ENCODE measurements at regions not wholly inside any gene's neighbourhood (a gene's known extent, or its start where the extent isn't known, plus 50 kb on each side); places are given as distances from the start of the nearest gene placed in this dataset.

DNA sequence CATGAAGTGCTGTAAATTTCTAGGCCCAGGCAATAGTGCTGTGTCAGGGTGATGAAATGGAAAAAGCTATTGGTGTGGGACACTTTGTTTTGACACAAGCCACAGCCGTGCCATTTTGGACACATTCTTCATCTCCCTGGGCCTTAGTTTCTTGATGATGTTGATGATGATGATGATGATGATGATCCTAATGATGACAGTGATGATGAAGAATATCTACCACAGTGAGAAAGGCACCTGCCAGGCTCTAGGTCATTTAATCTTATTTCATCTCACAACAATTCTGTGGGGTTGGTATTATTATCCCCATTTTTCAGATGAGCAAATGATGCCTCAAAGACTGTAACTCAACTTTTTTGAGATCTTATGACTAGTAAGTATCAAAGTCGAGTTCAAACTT, 102.2 kb upstream of the STC2 start:
- Mint-ChIP-seq H3K36me3 (ENCODE audit: low read depth, unreplicated experiment) (no peaks in the 10 kb centered on the region), H3K9me3 (ENCODE audit: unreplicated experiment) (no peaks in the 10 kb centered on the region), H3K4me3 (ENCODE audit: unreplicated experiment) (no peak overlapping the region), H3K4me1 (ENCODE audit: unreplicated experiment) (no peaks in the 10 kb centered on the region), H3K27ac (ENCODE audit: unreplicated experiment) (no peak overlapping the region), H3K27me3 (ENCODE audit: unreplicated experiment) (no peaks in the 10 kb centered on the region)
- no peak for DNase-seq (ENCODE audit: low spot score)
- TF ChIP-seq, protein P1, sequence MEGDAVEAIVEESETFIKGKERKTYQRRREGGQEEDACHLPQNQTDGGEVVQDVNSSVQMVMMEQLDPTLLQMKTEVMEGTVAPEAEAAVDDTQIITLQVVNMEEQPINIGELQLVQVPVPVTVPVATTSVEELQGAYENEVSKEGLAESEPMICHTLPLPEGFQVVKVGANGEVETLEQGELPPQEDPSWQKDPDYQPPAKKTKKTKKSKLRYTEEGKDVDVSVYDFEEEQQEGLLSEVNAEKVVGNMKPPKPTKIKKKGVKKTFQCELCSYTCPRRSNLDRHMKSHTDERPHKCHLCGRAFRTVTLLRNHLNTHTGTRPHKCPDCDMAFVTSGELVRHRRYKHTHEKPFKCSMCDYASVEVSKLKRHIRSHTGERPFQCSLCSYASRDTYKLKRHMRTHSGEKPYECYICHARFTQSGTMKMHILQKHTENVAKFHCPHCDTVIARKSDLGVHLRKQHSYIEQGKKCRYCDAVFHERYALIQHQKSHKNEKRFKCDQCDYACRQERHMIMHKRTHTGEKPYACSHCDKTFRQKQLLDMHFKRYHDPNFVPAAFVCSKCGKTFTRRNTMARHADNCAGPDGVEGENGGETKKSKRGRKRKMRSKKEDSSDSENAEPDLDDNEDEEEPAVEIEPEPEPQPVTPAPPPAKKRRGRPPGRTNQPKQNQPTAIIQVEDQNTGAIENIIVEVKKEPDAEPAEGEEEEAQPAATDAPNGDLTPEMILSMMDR (IDR thresholded peaks at IDR 0.05; ENCODE audit: unreplicated experiment), result no peak

DNA sequence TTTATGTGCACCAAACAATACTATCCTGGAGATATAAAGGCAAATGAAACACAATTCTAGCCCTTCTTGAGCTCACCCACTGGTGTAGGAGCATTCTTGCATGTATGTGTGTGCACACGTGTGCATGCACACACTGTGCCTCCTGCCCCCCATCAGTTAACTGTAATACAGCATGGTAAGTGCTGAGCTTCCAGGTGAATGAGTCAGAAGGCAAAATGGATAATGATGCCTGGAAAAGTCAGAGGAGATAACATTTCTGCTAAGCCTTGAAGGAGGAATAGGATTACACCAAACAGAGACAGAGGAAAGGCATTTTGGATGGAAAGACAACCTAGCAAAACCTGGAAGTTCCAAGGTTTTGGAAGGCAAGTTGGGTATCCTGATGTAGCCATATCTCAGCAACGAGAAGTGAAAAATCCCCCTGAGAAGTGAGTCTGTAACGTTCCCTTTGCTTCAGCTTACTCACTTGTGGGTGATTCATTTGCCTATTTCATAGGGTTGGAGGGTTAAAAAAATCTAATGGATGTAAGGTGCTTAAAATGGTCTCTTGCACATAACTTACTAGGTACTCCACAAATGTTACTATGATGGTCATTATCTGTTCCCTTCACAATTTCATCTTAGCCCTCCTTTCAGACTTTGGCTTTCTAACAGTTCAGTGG, 101.4 kb upstream of the STC2 start:
- no peaks in the 10 kb centered on the region for H3K27me3 Mint-ChIP-seq (ENCODE audit: unreplicated experiment)
- H3K27ac Mint-ChIP-seq (ENCODE audit: unreplicated experiment), result no peak overlapping the region
- H3K4me3 Mint-ChIP-seq (ENCODE audit: unreplicated experiment), result no peak overlapping the region
- H3K9me3 Mint-ChIP-seq (ENCODE audit: unreplicated experiment), result no peaks in the 10 kb centered on the region
- H3K4me1 Mint-ChIP-seq (ENCODE audit: unreplicated experiment), result no peaks in the 10 kb centered on the region
- TF ChIP-seq, protein P1 (IDR thresholded peaks at IDR 0.05; ENCODE audit: unreplicated experiment), result no peak
- no peak for DNase-seq (ENCODE audit: low spot score)
- no peaks in the 10 kb centered on the region for H3K36me3 Mint-ChIP-seq (ENCODE audit: low read depth, unreplicated experiment)

- H3K36me3 Mint-ChIP-seq (ENCODE audit: low read depth, unreplicated experiment), result no peaks in the 10 kb centered on the region
- H3K4me3 Mint-ChIP-seq (ENCODE audit: unreplicated experiment), result no peak overlapping the region
- no peaks in the 10 kb centered on the region for H3K4me1 Mint-ChIP-seq (ENCODE audit: unreplicated experiment)
- H3K27me3 Mint-ChIP-seq (ENCODE audit: unreplicated experiment), result no peaks in the 10 kb centered on the region
- no peak for DNase-seq (ENCODE audit: low spot score)
- no peaks in the 10 kb centered on the region for H3K9me3 Mint-ChIP-seq (ENCODE audit: unreplicated experiment)
- no peak overlapping the region for H3K27ac Mint-ChIP-seq (ENCODE audit: unreplicated experiment)
- TF ChIP-seq, protein P1 (IDR thresholded peaks at IDR 0.05; ENCODE audit: unreplicated experiment), result no peak
These were observed 95.4 kb upstream of the STC2 start for GRCh38 chr5:173423452-173424117.

GRCh38 chr5:173420108-173420507, 91.9 kb upstream of the STC2 start:
- Mint-ChIP-seq H3K36me3 (ENCODE audit: low read depth, unreplicated experiment) (peaks cover 11% of the 10 kb centered on the region), H3K9me3 (ENCODE audit: unreplicated experiment) (no peaks in the 10 kb centered on the region), H3K27me3 (ENCODE audit: unreplicated experiment) (no peaks in the 10 kb centered on the region), H3K4me1 (ENCODE audit: unreplicated experiment) (no peaks in the 10 kb centered on the region), H3K4me3 (ENCODE audit: unreplicated experiment) (no peak overlapping the region), H3K27ac (ENCODE audit: unreplicated experiment) (no peak overlapping the region)
- TF ChIP-seq, protein P1 (IDR thresholded peaks at IDR 0.05; ENCODE audit: unreplicated experiment), result no peak
- no peak for DNase-seq (ENCODE audit: low spot score)

DNA sequence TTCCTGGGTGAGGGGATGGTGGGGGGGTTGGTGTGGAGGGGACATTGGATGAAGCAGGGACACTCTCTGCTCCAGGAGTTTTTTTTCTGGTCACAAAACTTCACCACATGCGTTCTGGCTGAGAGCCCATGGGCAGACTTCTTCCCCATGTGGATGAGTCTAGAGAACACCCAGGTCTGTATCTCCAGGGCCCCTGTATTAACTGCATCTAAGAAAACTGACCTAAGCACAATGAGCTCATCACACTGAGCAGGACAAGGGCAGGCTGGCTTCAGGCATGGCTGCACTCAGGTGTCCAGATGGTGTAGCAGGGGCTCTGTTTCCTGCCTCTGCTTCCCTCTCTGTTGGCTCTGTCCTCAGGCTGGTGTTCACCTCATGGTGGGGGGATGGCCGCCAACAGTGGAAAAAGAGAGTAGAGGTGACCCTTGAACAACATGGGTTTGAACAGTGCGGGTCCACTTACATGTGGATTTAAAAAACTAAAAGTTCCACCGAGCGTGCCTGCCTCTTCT, 85.3 kb upstream of the STC2 start:
- TF ChIP-seq, protein P1 (IDR thresholded peaks at IDR 0.05; ENCODE audit: unreplicated experiment), result no peak
- Mint-ChIP-seq H3K4me3 (ENCODE audit: unreplicated experiment) (no peak overlapping the region), H3K27me3 (ENCODE audit: unreplicated experiment) (peaks cover 2% of the 10 kb centered on the region), H3K4me1 (ENCODE audit: unreplicated experiment) (no peaks in the 10 kb centered on the region), H3K27ac (ENCODE audit: unreplicated experiment) (no peak overlapping the region), H3K36me3 (ENCODE audit: low read depth, unreplicated experiment) (peaks cover 11% of the 10 kb centered on the region), H3K9me3 (ENCODE audit: unreplicated experiment) (no peaks in the 10 kb centered on the region)
- no peak for DNase-seq (ENCODE audit: low spot score)

All from endothelial cell (in vitro differentiated cells).